ENCODE measurements at regions not wholly inside any gene's neighbourhood (a gene's known extent, or its start where the extent isn't known, plus 50 kb on each side); places are given as distances from the start of the nearest gene placed in this dataset.

GRCh38 chr9:89745601-89746376 is 141.0 kb downstream of the GADD45G start:
- Mint-ChIP-seq H3K9me3 (no peaks in the 10 kb centered on the region), H3K27me3 (ENCODE audit: insufficient read depth, low read depth, poor library complexity) (peaks cover 9% of the 10 kb centered on the region)
- no peak for ATAC-seq

More at GRCh38 chr9:89745601-89746376, 141.0 kb downstream of the GADD45G start:
- peaks cover 19% of the 10 kb centered on the region for H3K4me1 Mint-ChIP-seq
- Histone ChIP-seq H3K4me2 (no peak overlapping the region), H2AFZ (no peak overlapping the region), H3K36me3 (ENCODE audit: insufficient read depth) (no peaks in the 10 kb centered on the region), H4K20me1 (replicated peaks; ENCODE audit: insufficient read depth) (no peaks in the 10 kb centered on the region), H3K4me3 (no peak overlapping the region), H3K27ac (ENCODE audit: low read depth) (no peak overlapping the region), H3F3A (replicated peaks; ENCODE audit: low read depth) (0 out of 2 replicates have a peak, but pooled peaks cover 3% of the 10 kb centered on the region), H3K27me3 (ENCODE audit: insufficient read depth) (no peaks in the 10 kb centered on the region), H3K79me2 (replicated peaks; ENCODE audit: insufficient read depth) (no peaks in the 10 kb centered on the region), H3K4me1 (ENCODE audit: insufficient read depth) (no peaks in the 10 kb centered on the region), H3K9me2 (ENCODE audit: insufficient read depth) (no peaks in the 10 kb centered on the region)
- H3K36me3 Mint-ChIP-seq (ENCODE audit: low read depth), result no peaks in the 10 kb centered on the region; the same call in 2 of the 3 replicates
- DNase-seq (ENCODE audit: low spot score), result no peak
- TF ChIP-seq ETS1 (IDR thresholded peaks at IDR 0.05) (no peak), NANOG (IDR thresholded peaks at IDR 0.05; ENCODE audit: borderline replicate concordance) (no peak), CREB1 (CRISPR knock-in tag; IDR thresholded peaks at IDR 0.05; ENCODE audit: low read depth) (no peak), EZH2phosphoT487 (IDR thresholded peaks at IDR 0.05; ENCODE audit: unreplicated experiment) (no peak), JUNB (IDR thresholded peaks at IDR 0.05; ENCODE audit: unreplicated experiment) (no peak), ZNF331 (CRISPR knock-in tag; IDR thresholded peaks at IDR 0.05; ENCODE audit: low read depth) (no peak), EZH2 (IDR thresholded peaks at IDR 0.05; ENCODE audit: low read depth, unreplicated experiment) (no peak), ZNF114 (CRISPR knock-in tag; IDR thresholded peaks at IDR 0.05) (no peak), ZNF462 (CRISPR knock-in tag; IDR thresholded peaks at IDR 0.05) (no peak), REST (IDR thresholded peaks at IDR 0.05; ENCODE audit: unreplicated experiment) (no peak), CTCF (conservative IDR thresholded peaks at IDR 0.05; ENCODE audit: low read depth in 2 of 2) (no peak), STAT1 (IDR thresholded peaks at IDR 0.05; ENCODE audit: unreplicated experiment) (no peak), POLR2AphosphoS5 (IDR thresholded peaks at IDR 0.05; ENCODE audit: low read depth) (no peak)
- H3K27ac Mint-ChIP-seq, result no peak overlapping the region
- no peak overlapping the region for H3K4me3 Mint-ChIP-seq

Data from GM23338 (cell line).